IMR-90 (cell line): ENCODE measurements at regions not wholly inside any gene's neighbourhood (a gene's known extent, or its start where the extent isn't known, plus 50 kb on each side); places are given as distances from the start of the nearest gene placed in this dataset.

Experiments used
- ATAC-seq: fragments of 200-7000 bp; cut with Tn5 transposase; 2 replicates; pipeline ENCODE4 v1.9.1; 2020; ENCODE audit warnings: low read depth, mild to moderate bottlenecking, moderate library complexity
- BruUV-seq: library from RNA; stranded (reverse); fragments of 400-500 nt; replicated peaks from 2 replicates; lab custom pipeline; 2021; lab: Mats Ljungman, UMichigan
- CTCF ChIA-PET: fragments of 300-600 bp; formaldehyde crosslinking; extraction: SDS; loops from one replicate; lab custom pipeline; 2021; ENCODE audit warnings: antibody characterized with exemption; lab: Yijun Ruan, JAX
- POLR2A ChIA-PET: fragments of 300-600 bp; sonication (Branson Sonifier 250); formaldehyde crosslinking; loops from one replicate; lab custom pipeline; 2022; ENCODE audit warnings: antibody characterized with exemption; ENCODE audit not compliant: unreplicated experiment; lab: Charles Lee
- DNase-seq: peaks from one replicate; pipeline ENCODE4 v3.0.0; 2013
- H2AFZ ChIP-seq: replicated peaks from 2 replicates; pipeline ENCODE3; 2013; ENCODE audit warnings: low read length, mild to moderate bottlenecking; ENCODE audit not compliant: poor library complexity
- H2AK5ac ChIP-seq: 2 replicates; pipeline ENCODE4 v1.6.1; 2013; ENCODE audit warnings: low read depth, low read length, inconsistent platforms
- H2AK9ac ChIP-seq: replicated peaks from 2 replicates; pipeline ENCODE3; 2013; ENCODE audit warnings: mild to moderate bottlenecking, low read depth, low read length, moderate library complexity; ENCODE audit not compliant: poor library complexity
- H2BK120ac ChIP-seq: 2 replicates; pipeline ENCODE4 v1.6.1; 2013; ENCODE audit warnings: low read depth, low read length, inconsistent platforms
- H2BK15ac ChIP-seq: 3 replicates; pipeline ENCODE4 v1.6.1; 2013; ENCODE audit warnings: low read depth, low read length, inconsistent platforms
- H2BK20ac ChIP-seq: 2 replicates; pipeline ENCODE4 v1.6.1; 2013; ENCODE audit warnings: low read depth, mild to moderate bottlenecking, inconsistent platforms, low read length, moderate library complexity
- H2BK5ac ChIP-seq: 2 replicates; pipeline ENCODE4 v1.6.1; 2013; ENCODE audit warnings: mild to moderate bottlenecking, low read depth, low read length, inconsistent platforms; ENCODE audit not compliant: poor library complexity, severe bottlenecking
- H3K14ac ChIP-seq: replicated peaks from 2 replicates; pipeline ENCODE4 v1.6.1; 2013; ENCODE audit warnings: low read depth, low read length, inconsistent platforms
- H3K18ac ChIP-seq: 2 replicates; pipeline ENCODE4 v1.6.1; 2013; ENCODE audit warnings: low read depth, low read length, control low read depth
- H3K23ac ChIP-seq: 2 replicates; pipeline ENCODE4 v1.6.1; 2013; ENCODE audit warnings: low read depth, low read length, inconsistent platforms
- H3K27ac ChIP-seq: 2 replicates; pipeline ENCODE4 v1.5.1; 2013; ENCODE audit warnings: mild to moderate bottlenecking, control low read depth, low read length; ENCODE audit not compliant: insufficient read depth
- H3K27me3 ChIP-seq: 2 replicates; pipeline ENCODE4 v1.6.1; 2013; ENCODE audit warnings: low read length; ENCODE audit not compliant: control insufficient read depth, insufficient read depth
- H3K36me3 ChIP-seq: 2 replicates; pipeline ENCODE4 v1.6.1; 2013; ENCODE audit warnings: low read length, mixed read lengths; ENCODE audit not compliant: control insufficient read depth, insufficient read depth
- H3K4ac ChIP-seq: 2 replicates; pipeline ENCODE4 v1.6.1; 2013; ENCODE audit warnings: low read depth, low read length, inconsistent platforms
- H3K4me1 ChIP-seq: 2 replicates; pipeline ENCODE4 v1.6.1; 2013; ENCODE audit warnings: low read length, mixed read lengths; ENCODE audit not compliant: control insufficient read depth, insufficient read depth
- H3K4me2 ChIP-seq: 2 replicates; pipeline ENCODE4 v1.6.1; 2013; ENCODE audit warnings: low read depth, mild to moderate bottlenecking, control low read depth, low read length, moderate library complexity
- H3K4me3 ChIP-seq: 2 replicates; pipeline ENCODE4 v1.5.1; 2013; ENCODE audit warnings: low read depth, mild to moderate bottlenecking, control low read depth, low read length, moderate library complexity; ENCODE audit not compliant: insufficient read depth
- H3K56ac ChIP-seq: 2 replicates; pipeline ENCODE4 v1.6.1; 2013; ENCODE audit warnings: low read length, inconsistent platforms; ENCODE audit not compliant: insufficient read depth; ENCODE audit errors: extremely low read depth
- H3K79me1 ChIP-seq, 2 experiments: 2 replicates each; pipeline ENCODE4 v1.6.1; 2013; ENCODE audit warnings: low read length in 2 of 2, inconsistent platforms in 1 of 2, low read depth in 1 of 2
- H3K9ac ChIP-seq: 2 replicates; pipeline ENCODE4 v1.6.1; 2013; ENCODE audit warnings: low read depth, low read length, control low read depth
- H3K9me1 ChIP-seq: 2 replicates; pipeline ENCODE4 v1.6.1; 2013; ENCODE audit warnings: low read length, inconsistent platforms; ENCODE audit not compliant: insufficient read depth
- H3K9me3 ChIP-seq: 2 replicates; pipeline ENCODE4 v1.6.1; 2013; ENCODE audit warnings: low read length; ENCODE audit not compliant: control insufficient read depth, insufficient read depth
- H4K20me1 ChIP-seq: 2 replicates; pipeline ENCODE4 v1.6.1; 2013; ENCODE audit warnings: low read length, inconsistent platforms; ENCODE audit not compliant: insufficient read depth
- H4K5ac ChIP-seq: 2 replicates; pipeline ENCODE4 v1.6.1; 2013; ENCODE audit warnings: mild to moderate bottlenecking, low read depth, low read length, control low read depth
- H4K8ac ChIP-seq, 2 experiments: 2 replicates each; pipeline ENCODE4 v1.6.1; 2013; ENCODE audit warnings: low read depth in 2 of 2, low read length in 2 of 2, control low read depth in 1 of 2, inconsistent platforms in 1 of 2
- H4K91ac ChIP-seq: 2 replicates; pipeline ENCODE4 v1.6.1; 2013; ENCODE audit warnings: low read depth, low read length, inconsistent platforms; ENCODE audit not compliant: insufficient read depth
- BHLHE40 ChIP-seq: fragments of 150-350 bp; IDR thresholded peaks from 2 replicates; pipeline ENCODE4 v1.6.1; 2016; ENCODE audit warnings: mild to moderate bottlenecking, low read depth, low read length
- CHD1 ChIP-seq: IDR thresholded peaks from 2 replicates; pipeline ENCODE4 v1.6.1; 2012; ENCODE audit warnings: low read depth, low read length, improper control_type of control experiment
- FOS ChIP-seq: fragments of 150-350 bp; IDR thresholded peaks from 2 replicates; pipeline ENCODE4 v1.6.1; 2016; ENCODE audit warnings: low read depth, low read length
- POLR2A ChIP-seq: IDR thresholded peaks from 2 replicates; pipeline ENCODE4 v1.6.1; 2012; ENCODE audit warnings: mild to moderate bottlenecking, low read depth, low read length
- USF2 ChIP-seq: fragments of 150-350 bp; IDR thresholded peaks from 2 replicates; pipeline ENCODE4 v1.6.1; 2017; ENCODE audit warnings: mild to moderate bottlenecking, antibody characterized with exemption, low read length, low read depth
- dilution Hi-C: fragments of 300-500 bp; cut with HindIII; formaldehyde crosslinking; loops from one replicate; pipeline ENCODE4 v1.14.3; 2018; ENCODE audit warnings: low sequenced_read_pairs; ENCODE audit not compliant: unreplicated experiment
- in situ Hi-C: fragments of 300-500 bp; cut with MboI; formaldehyde crosslinking; loops from 3 replicates; pipeline ENCODE4 v1.14.3; 2019; ENCODE audit warnings: low sequenced_read_pairs, inconsistent platforms, mixed read lengths
- intact Hi-C: fragments of 100-400 bp; cut with micrococcal nuclease; formaldehyde crosslinking; loops from 2 replicates; pipeline ENCODE4 v1.10.0; 2022

GRCh38 chr3:117298273-117298672 is 588.7 kb downstream of the TUSC7 start:
- H3K23ac ChIP-seq: no peak overlapping the region
- ChIA-PET CTCF (interaction anchor here (0.6 kb wide), 1 partner anchor 45 kb away, joined by 4 read pairs; no protein-coding TSS in a partner anchor), POLR2A (no interaction called here)
- H2BK20ac ChIP-seq: no peak overlapping the region
- no peak overlapping the region for H2AFZ ChIP-seq
- no peak overlapping the region for H3K4me2 ChIP-seq
- TF ChIP-seq POLR2A (no peak), BHLHE40 (no peak), CHD1 (no peak), FOS (no peak), USF2 (no peak)
- no peaks in the 10 kb centered on the region for H3K27me3 ChIP-seq
- H2BK5ac ChIP-seq: no peak overlapping the region
- no peak overlapping the region for H4K8ac ChIP-seq
- H3K9ac ChIP-seq: no peak overlapping the region
- no peak overlapping the region for H2AK5ac ChIP-seq
- no peak overlapping the region for H3K56ac ChIP-seq
- no peak overlapping the region for H3K27ac ChIP-seq
- H3K36me3 ChIP-seq: no peaks in the 10 kb centered on the region
- no peaks in the 10 kb centered on the region for H3K9me3 ChIP-seq
- dilution Hi-C loops (no loop called here), in situ Hi-C loops (no loop called here), intact Hi-C loops (no loop called here)
- H3K14ac ChIP-seq: no peak overlapping the region
- no peak overlapping the region for H3K4ac ChIP-seq
- no peaks in the 10 kb centered on the region for H4K20me1 ChIP-seq
- H3K9me1 ChIP-seq: no peaks in the 10 kb centered on the region
- ATAC-seq (no peak), DNase-seq (no peak)
- no peak overlapping the region for H2AK9ac ChIP-seq
- no peak overlapping the region for H2BK120ac ChIP-seq
- no peak overlapping the region for H4K91ac ChIP-seq
- no peaks in the 10 kb centered on the region for H3K4me1 ChIP-seq
- no peak overlapping the region for H2BK15ac ChIP-seq
- H3K4me3 ChIP-seq: no peak overlapping the region
- no peaks in the 10 kb centered on the region for H3K79me1 ChIP-seq
- H4K5ac ChIP-seq: no peak overlapping the region
- BruUV-seq: no TSS peak
- H3K18ac ChIP-seq: no peak overlapping the region
